NCI-H1417 treated with DMSO at 0.1 percent for 48 hours (cell line): ENCODE measurements at regions not wholly inside any gene's neighbourhood (a gene's known extent, or its start where the extent isn't known, plus 50 kb on each side); places are given as distances from the start of the nearest gene placed in this dataset.
A peak's percentile ranks its signal among the peaks of the same experiment; 100 is the strongest.
"Not testable (repeated sequence)": the region's sequence is repeated elsewhere in the genome, so short reads cannot be mapped to it uniquely, and the experiment has no call there.

Experiments
- DNase-seq: peaks from one replicate; lab custom pipeline; 2025; lab: John Stamatoyannopoulos, UW

DNA sequence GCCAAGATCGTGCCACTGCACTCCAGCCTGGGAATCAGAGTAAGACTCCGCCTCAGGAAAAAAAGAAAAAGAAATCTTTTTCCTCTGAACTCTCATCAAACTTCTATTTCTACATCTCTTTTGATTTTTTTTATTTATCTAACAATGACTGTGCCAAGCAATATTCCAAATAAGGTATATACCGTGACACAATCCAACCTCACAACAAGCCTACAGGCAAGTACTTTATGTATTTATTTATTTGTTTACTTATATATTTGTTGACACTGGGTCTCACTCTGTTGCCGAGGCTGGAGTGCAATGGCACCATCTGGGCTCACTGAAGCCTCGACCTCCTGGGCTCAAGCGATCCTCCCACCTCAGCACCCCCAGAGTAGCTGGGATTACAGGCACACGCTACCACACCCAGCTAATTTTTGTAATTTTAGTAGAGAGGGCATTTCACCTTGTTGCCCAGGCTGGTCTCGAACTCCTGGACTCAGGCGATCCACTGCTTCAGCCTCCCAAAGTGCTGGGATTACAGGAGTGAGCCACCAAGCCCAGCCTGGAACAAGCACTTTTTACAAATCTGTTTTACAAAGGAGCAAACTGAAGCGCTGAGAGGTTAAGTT, 94.9 kb upstream of the CHD2 start:
- DNase-seq: no peak

GRCh38 chr15:92806171-92806570, 94.0 kb upstream of the CHD2 start:
- not testable (repeated sequence) for DNase-seq

DNA sequence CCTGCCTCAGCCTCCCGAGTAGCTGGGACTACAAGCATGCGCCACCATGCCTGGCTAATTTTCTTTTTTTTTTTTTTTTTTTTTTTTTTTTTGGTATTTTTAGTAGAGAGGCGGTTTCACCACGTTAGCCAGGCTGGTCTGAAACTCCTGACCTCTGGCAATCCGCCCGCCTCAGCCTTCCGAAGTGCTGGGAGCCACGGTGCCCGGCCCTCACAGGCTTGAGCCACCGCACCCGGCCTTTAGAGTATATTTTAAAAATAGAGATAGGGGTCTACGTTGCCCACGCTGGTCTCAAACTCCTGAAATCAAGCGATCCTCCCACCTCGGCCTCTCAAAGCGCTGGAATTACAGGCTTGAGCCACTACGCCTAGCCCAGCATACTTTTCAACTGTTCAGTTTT, 93.4 kb upstream of the CHD2 start:
- no peak for DNase-seq

DNA sequence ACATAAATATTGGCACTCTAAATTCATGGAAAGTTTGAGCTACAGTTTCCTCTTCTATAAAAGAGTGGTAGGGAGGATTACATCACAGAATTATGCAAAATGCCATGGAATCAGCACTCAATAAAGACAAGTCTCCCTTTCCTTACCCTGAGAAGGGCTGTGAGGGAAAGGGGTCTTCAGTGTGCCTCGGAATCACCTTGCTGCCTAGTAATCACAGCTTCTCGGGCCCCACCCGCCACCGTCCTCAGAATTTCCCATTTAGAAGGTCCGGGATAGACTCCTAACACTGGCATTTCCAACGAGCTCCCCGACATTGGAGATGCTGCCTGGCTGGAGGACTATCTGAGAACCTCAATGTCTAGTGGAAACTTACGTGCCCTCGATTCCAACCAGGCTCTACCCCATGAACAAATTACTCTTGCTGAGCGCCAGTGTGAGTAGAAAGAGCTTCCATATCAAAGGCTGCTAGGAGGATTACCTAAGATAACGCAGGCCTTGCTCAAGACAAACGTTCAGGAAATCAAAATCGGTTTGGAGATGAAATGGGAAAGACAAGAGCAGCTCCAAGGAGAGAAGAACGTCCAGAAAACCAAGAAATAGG, 92.1 kb upstream of the CHD2 start:
- DNase-seq: peak; percentile 49

DNA sequence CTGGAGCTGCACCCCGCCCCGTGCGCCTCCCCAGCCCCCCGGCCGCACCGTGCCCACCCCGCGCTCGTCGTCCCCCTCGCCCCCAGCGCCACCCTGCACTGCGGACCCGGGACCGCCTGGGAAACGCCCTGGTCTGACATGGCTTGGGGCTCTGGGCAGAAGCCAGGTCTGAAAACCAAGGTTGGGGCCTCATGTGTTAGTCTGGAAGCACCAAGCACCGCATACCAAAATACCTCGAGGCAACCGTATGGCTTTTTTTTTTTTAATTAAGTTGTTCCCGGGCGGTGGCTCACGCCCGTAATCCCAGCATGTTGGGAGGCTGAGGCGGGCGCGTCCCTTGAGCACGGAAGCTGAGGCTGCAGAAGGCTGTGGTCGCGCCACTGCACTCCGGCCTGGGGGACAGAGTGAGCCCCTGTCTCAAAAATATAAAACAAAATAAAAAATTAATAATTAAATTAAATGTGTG, 91.5 kb upstream of the CHD2 start:
- DNase-seq: peak; percentile 60

DNA sequence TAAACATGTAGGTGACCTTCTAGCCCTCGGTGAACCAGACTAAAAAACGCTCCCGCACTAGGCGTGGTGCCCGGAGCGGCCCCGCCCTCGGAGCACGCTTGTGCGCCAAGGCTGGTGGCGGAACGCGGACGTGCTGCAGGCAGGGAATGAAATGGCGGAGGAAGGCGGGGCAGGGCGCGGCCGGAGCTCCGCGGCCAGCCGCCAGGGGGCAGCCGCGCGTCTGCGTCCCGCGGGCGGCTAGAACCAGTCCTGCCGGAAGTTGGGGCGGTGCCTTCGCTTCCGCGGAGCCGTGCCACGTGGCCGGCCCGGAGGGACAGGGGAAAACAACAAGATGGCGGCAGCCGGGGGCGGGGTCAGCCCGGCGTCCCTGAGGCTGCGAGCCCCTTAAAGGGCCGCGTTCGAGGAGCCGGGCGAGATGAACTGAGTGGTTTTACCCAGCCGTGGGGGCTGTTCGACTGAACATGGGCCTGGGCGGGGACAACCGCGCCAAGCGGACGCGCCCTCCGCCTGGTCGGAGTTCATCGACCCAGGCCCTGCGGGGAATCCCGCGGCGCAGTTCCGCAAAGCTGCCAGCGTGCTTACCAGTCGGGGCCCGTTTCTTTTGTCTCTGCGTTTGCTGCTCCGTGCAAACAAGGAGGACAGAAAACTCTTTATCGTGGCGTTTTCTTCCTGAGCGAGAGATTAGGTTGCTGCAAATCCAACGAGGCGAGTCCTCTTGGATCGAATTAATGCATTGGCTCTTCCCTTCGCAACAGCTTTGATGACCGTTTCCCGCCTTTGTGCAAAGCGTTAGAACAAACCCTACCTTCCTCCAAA, 90.9 kb upstream of the CHD2 start:
- peak; percentile 99 for DNase-seq

DNA sequence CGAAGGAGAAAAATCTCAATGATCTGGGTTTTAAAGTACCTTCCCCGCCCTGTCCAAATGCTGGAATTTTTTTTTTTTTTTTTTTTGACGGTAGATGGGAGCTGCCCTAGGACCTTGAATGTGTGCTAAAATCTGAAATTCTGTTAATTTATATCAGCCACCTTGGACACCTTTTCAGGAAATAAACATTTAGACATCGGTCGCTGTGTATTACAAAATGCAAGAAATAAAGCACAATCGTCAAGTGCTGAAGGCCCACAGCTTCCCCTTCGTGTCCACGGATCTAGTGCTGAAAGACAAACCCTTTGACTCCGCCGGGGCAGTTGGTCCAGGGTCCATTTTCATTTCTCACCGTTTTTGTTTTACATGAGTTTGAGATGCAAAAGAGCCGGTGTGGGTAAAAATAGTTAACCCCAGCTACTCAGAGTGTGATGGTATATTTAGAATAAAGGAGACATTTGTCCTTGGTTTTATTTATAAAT, 90.2 kb upstream of the CHD2 start:
- DNase-seq: no peak

GRCh38 chr15:92810418-92811138, 89.5 kb upstream of the CHD2 start:
- peak; percentile 83 for DNase-seq

GRCh38 chr15:92811148-92811913, 88.8 kb upstream of the CHD2 start:
- peak; percentile 52 for DNase-seq

DNA sequence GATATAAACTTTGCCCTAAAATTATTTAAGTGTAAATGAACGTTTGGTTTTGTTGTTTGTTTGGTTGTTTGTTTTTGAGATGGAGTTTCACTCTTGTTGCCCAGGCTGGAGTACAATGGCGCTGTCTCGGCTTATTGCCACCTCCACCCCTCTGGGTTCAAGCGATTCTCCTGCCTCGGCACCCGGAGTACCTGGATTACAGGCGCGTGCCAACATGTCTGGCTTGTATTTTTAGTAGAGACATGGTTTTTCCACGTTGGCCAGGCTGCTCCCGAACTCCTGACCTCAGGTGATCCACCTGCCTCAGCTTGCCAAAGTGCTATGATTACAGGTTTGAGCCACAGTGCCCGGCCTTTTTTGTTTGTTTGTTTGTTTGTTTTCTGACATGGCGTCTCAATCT, 87.9 kb upstream of the CHD2 start:
- peak; percentile 29 for DNase-seq

GRCh38 chr15:92813485-92813884, 86.6 kb upstream of the CHD2 start:
- no peak for DNase-seq

- no peak for DNase-seq
Measured at GRCh38 chr15:92817339-92817886, 82.7 kb upstream of the CHD2 start.

DNA sequence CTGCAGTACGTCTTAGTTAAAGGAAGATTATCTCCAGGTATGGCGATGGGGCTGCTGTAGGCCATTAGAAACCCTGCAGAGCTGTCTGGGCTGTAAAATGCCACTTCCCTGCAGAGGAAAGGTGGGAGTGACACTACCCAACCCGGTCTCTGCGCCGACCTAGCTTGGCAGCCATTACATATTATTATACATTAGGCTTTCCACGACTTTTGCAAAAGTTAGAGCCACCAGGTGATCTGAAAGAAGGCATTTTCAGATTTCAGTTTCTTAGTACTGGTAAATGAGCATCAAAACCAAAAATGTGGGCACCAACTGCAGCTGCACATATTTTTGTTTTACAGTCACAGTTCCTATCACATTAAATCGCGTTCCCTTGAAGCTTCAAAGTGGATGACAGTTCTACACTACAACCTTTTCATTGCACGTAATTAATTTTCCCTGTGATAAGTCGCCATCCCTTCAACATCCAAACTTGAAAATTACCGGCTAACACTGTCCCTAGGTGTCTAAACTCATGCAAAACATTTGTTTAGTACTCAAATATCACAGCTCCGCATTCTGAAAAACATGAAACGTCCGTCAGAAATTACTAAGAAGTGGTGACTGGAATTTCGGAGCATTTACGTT, 81.4 kb upstream of the CHD2 start:
- DNase-seq: peak; percentile 52

DNA sequence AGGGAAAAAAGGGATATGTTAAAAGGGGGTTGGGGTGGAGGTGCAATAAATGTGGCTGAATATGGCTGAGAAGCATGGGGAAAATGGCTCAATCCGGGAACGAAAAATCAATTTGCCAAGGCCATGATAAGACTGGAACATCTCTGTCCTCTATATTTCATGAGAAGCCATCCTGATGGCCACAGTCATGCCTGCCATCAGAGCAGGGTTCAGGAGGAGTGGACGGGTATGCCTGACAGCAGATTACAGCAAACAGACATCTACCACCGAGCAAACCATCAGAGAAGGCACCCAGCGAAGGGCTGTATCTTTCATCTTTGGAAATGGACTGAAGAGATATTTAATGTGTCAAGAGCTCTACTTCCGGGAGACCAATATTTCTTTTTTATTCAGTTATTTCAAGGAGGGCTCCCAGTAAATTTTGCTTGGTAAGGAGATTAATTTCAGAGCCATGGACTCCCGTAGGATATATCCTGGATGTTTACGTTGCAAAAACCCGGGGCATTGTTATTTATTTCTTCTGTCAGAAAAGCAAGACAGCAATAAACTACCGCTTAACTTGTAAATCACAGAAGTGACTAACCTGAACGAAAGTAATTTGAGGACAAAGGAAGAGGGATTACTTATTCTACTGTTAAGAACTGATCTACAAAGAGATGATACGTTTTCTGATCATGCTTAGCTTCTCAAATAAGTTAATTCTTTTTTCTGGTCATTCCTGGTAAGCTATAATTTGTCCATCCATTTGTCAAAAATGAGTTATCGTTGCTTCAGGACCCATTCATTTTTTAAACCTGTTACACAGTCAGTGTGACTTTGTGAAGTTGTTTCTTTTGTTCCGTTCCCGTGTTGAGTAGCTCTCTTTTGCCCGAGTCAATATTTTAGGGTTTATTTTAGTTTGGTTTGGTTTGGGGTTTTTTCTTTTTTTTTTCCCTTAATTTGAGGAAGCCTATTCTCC, 80.6 kb upstream of the CHD2 start:
- peak; percentile 46 for DNase-seq

- peak; percentile 92 for DNase-seq
Measured at GRCh38 chr15:92820236-92821021, 79.7 kb upstream of the CHD2 start.

GRCh38 chr15:92821491-92822116, 78.5 kb upstream of the CHD2 start:
- no peak for DNase-seq

DNA sequence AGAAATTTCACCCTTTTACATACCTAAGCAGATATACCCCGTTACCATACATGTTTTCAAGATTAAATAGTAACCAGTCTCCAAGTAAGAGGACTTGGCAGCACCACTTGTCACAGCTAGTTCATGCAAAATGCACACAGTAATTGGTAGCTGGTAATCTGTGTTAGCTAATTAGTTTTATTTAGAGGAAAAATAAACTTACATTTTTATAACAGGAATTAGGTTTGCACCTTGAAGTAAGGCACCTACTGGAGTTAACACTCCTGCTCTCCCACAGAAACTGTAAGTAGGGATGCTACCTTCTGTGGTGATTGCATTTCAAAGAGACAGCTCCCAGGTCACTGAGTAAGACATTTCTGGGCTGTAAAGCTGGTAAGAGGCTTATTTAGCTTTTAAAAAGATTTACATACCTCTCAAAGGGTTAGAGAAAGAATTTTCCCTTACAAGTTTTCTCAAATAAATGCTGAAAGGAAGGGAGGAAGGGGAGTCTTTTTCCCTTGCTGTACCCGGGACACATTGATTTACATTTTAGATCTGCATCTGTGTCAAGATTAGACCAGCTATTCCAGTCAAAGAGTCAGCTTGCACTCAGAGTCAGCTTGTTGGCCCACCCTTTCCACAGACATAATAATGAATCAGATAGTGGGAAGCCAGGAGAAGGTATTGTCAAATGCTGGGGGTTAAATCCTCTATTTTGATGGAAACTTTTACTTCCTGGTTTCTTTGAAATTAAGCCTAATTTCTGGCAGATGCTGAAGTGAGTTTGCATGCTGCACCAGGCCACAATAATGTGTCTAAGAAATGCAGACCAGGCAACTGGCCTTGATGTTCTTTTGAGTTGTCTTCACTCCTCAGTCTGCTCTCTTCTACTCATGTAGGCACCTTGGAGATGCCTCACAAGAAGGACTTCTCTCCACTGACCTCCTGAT, 77.6 kb upstream of the CHD2 start:
- DNase-seq: no peak
